Left lobe of liver (tissue), 2 donors: ENCODE measurements at regions not wholly inside any gene's neighbourhood (a gene's known extent, or its start where the extent isn't known, plus 50 kb on each side); places are given as distances from the start of the nearest gene placed in this dataset.
"Not testable (repeated sequence)": the region's sequence is repeated elsewhere in the genome, so short reads cannot be mapped to it uniquely, and the experiment has no call there.

ENCODE experiments used
- ATAC-seq: fragments of 200-7000 bp; cut with Tn5 transposase; one replicate; pipeline ENCODE4 v1.9.1; 2020; ENCODE audit warnings: mild to moderate bottlenecking, moderate library complexity
- DNase-seq: peaks from one replicate; pipeline ENCODE4 v3.0.0-alpha.2; 2020; ENCODE audit warnings: low spot score
- donor health status: DM: no; HTN: no; CAD: no; lungs with moderate emphysema.
- donor health status: DM: no; HTN: yes; CAD: no.

DNA sequence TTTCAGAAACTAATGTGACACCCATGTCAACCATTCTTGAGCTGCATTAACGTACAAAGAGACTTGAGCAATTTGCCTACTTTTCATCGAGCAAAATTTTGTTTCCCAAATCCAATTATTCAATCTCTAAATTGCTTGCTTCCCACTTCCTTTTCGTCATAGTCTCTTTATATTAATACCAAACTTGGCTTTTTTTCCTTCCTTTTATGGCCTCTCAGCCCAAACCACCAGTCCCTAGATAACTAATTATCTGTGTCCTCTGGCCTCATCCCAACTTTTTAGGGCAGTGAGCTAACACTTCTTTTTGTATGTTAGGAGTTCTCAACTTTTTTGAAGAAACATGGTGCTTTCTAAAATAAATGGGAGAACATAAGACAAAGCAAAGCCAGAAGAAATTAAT is 155.5 kb upstream of the S1PR3 start:
- ATAC-seq (no peak), DNase-seq (no peak)

GRCh38 chr9:88837731-88838130 is 153.5 kb upstream of the S1PR3 start:
- ATAC-seq, result no peak
- DNase-seq, result no peak

GRCh38 chr9:88849878-88850277 is 141.4 kb upstream of the S1PR3 start:
- not testable (repeated sequence) for ATAC-seq, DNase-seq

DNA sequence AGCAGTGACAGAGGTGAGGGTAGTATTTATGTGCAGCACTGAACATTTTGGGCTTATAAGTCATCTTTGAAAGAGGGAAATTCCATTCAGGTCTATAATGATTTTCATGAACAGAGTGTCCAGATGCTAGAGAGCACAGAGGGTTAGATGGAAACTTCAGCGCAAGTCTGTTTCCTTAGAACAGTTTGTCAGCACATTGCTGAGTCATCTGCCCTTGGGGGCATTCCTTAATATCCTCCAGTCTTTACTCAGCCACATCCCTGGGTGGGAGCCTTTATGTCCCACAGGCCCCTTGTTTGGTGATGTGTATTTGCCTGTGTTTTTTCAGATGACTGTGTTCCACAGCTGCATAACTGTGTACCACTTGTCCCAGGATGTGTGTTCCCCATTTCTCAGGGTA is 138.5 kb upstream of the S1PR3 start:
- DNase-seq (no peak), ATAC-seq (no peak)

GRCh38 chr9:88870627-88871026 is 120.6 kb upstream of the S1PR3 start:
- ATAC-seq, result no peak
- no peak for DNase-seq

DNA sequence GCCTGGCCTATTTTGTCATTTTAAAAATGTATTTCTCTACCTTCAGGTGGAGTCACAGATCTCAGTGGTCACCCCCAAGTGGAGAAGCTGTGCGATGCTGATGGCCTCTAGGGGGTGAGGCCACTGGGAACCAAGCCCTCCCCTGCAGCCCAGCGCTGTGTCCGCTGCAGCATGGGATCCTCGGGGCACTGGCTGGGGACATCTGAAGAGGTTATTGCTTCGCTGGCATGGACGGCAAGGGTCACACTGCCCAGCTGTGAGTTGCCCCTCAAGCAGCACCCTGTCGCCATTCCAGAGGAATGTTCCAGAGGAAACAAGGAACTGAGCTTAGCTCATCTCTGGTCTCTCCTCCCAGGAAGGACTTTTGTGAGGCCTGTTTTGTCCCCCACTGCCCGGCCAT is 119.6 kb upstream of the S1PR3 start:
- no peak for DNase-seq

DNA sequence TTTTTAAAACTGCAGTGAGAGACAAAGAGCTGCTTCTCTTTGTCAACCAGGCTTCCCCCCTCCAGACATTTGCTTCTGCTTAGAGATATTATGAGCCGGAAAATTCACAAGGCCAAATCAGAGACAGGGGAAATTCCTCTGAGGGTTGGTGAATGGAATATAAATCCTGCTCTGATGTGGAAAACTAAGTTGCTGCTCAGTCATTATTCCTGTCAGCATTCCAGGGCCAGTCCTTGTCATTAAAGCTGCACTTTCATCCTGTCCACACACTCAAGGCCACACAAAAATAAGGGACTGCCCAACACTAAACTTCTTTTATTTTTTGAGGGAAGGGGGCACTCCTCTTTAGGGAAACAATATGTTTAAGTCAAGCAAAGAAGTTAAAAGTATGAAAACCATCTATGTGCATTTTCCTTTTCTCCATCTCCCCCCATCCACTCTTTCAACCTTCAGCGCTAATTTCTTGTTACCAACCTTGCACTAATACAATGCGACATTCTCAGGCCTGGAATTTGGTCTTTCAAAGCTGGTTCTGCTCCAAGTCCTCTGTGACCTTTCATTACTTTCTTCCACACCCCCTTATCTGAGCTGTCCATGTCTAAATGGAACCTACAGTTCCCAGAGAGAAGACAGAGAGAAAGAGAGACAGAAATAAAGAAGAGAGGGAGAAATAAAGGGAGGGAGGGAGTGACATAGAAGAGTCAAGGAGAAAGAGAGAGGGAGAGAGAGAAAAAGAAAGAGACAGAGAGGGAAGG is 118.9 kb upstream of the S1PR3 start:
- DNase-seq, result no peak
- no peak for ATAC-seq

More for the DNA sequence above, 119.6 kb upstream of the S1PR3 start:
- no peak for ATAC-seq

GRCh38 chr9:88873635-88874034 is 117.6 kb upstream of the S1PR3 start:
- ATAC-seq (no peak), DNase-seq (no peak)

DNA sequence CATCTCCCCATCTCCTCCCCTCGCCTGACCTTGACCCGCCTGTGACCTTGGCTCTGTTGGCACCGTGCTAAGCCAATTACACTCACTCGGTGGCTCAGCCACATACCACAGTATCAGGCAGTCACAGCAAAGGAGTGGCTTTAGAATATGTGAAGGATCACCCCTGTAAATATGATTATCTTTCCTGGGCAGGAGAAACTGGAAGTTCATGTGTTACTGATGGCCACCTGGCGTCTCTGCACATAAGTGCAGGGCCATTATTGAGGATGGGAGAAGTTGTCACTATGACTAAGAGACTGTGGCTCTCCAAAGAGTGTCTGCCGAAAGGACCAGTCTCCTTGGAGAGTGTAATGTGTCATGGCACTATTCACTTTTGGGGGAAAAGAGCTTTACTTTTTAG is 116.9 kb upstream of the S1PR3 start:
- no peak for DNase-seq
- no peak for ATAC-seq

- no peak for ATAC-seq
Observed at GRCh38 chr9:88875400-88876120, 115.7 kb upstream of the S1PR3 start.

GRCh38 chr9:88880199-88880598 is 111.1 kb upstream of the S1PR3 start:
- no peak for DNase-seq
- no peak for ATAC-seq

More at GRCh38 chr9:88875400-88876120, 115.7 kb upstream of the S1PR3 start:
- DNase-seq, result no peak

- not testable (repeated sequence) for DNase-seq, ATAC-seq
Observed at GRCh38 chr9:88884291-88884690, 107.0 kb upstream of the S1PR3 start.

DNA sequence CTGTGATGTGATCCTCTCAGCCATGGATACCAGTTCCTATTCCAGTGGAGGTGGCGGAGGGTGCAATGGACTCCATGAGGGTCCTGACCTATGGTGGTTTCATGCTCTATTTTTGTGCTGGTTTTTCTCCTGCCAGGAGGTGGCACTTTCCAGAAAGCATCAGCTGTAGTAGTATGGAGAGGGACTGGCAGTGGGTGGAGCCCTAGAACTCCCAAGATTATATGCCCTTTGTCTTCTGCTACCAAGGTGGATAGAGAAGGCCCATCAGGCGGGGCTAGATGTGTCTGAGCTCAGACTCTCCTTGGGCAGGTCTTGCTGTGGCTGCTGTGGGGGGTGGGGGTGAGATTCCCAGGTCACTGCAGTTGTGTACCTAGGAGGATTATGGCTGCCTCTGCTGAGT is 104.5 kb upstream of the S1PR3 start:
- ATAC-seq, DNase-seq: not testable (repeated sequence)

GRCh38 chr9:88889386-88889785 is 101.9 kb upstream of the S1PR3 start:
- no peak for DNase-seq
- no peak for ATAC-seq

DNA sequence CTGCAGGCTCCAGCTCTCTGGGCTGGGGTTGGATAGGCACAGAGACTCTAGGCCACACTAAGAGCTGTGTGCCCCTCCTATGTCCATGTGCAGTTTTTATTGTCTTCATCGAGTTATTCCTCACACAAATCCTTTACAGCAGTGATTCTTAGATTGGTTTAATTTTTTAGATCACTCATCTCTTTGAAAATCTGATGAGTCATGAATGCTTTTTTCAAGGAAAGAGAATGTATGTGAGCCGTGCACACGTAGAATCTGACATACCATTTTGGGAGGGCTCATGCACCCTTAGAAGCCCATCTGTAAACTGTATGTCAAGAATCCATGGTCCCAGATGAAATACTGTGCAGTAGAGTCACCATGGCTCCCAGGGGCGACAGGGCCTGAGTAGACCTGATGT is 100.7 kb upstream of the S1PR3 start:
- no peak for ATAC-seq

GRCh38 chr9:88891040-88891439 is 100.2 kb upstream of the S1PR3 start:
- no peak for DNase-seq
- no peak for ATAC-seq

More for the DNA sequence above, 100.7 kb upstream of the S1PR3 start:
- no peak for DNase-seq

DNA sequence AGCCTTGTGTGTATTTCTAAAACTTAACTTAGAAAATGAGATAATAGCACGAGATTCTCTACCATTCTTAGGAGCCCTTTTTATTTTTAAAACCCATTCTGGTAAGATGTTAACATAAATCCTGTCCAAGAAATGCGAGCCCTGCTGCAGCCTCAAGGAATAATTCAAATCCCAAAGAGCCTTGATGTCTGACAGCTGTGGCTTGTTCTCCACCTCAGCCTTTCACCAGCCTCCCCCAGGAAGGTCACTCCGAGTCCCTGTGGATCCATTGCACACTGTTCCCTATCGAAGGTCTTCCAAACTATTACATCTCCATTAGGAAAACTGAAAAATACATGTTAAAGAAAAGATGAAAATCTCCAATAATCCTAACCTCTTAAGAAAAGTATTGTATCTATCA is 98.5 kb upstream of the S1PR3 start:
- ATAC-seq, result no peak
- DNase-seq, result no peak

DNA sequence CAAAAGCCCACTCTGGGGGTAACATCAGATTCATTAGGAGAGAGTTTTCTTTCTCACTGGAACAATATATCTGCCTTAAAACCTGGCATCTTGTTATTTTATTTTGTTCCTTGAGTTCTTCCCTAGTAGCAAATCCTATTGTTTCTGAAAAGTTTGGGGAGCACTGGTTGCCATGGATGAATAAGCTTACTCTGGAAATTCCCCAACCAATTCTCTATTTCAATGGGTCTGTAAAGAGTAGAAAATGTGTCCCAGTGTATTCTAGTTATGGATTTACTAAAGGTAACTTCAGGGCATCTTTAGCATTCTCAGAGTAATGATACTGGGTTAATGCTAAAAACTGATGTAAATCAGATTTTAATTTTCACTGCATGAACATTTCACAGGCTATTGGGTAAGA is 94.2 kb upstream of the S1PR3 start:
- no peak for ATAC-seq

DNA sequence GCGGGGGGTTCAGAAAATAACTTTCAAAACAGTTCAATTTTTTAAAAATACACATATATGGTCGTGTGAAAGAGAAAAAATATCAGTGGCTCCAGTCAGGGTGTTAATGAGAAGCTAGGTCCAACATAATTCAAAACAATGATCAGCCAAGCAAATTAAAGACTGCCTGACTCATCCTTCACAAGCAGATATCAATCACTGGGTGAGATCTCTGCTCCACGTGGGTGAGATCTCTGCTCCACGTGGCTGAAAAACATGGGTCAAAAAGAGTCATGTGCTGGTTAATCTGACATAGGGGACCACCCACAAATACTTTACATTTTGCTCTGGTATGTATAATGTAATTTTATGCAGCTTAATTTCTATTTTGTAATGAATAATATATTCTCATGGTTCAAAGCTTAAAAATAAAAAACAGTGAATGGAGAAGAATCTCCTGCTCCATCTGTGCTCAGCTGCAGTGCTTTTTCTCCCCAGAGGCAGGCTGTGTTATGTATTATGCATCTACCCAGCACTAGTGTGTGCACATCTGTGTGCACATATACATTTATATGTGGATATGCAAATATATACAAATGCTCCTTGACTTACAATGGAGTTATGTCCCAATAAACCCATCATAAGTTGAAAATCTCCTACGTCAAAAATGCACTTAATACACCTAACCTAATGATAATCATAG is 93.1 kb upstream of the S1PR3 start:
- DNase-seq (no peak), ATAC-seq (no peak)

More for the DNA sequence above, 94.2 kb upstream of the S1PR3 start:
- no peak for DNase-seq

GRCh38 chr9:88905506-88905905 is 85.8 kb upstream of the S1PR3 start:
- no peak for DNase-seq
- no peak for ATAC-seq

DNA sequence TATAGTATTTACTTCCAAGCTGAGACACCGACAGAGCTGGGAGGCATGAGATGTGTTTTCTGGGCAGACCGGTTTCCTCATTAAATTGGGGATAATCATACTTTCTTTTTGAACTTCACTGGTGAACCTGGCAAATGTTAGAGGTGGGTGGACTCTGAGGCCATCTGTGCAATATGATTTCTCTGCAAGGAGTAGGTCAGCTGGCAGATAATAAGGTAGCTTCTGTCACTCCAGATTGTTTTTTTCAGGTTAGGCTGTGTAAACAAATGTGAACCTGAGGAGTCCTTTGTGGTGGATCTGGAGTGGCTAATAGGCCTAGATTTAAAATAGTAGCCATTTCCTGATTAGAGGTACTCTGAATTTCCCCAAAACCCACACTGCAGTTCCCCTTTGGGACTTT is 75.4 kb upstream of the S1PR3 start:
- DNase-seq (no peak), ATAC-seq (no peak)

DNA sequence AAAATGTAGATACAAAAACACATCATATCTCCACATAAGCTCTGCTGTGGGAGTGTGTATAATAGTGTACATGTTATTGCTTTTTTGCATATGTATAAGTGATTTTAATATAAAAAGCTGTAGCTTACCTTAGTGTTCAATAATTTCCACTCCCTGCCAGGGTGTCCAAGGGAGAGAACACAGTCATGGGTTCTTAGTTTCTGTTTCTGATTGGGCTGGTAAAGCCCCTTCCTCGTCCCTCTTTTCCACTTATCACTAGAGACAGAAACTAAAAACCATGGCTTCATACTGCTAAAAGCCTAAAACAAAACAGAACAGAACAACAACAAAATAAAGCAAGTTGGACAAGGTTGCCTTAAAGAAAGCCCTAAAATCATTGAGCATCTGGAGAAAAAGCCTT is 74.4 kb upstream of the S1PR3 start:
- no peak for ATAC-seq

More for the DNA sequence above, 74.4 kb upstream of the S1PR3 start:
- no peak for DNase-seq
